ENCODE measurements at regions not wholly inside any gene's neighbourhood (a gene's known extent, or its start where the extent isn't known, plus 50 kb on each side); places are given as distances from the start of the nearest gene placed in this dataset.

- intact Hi-C loops (cut with micrococcal nuclease; ENCODE audit: unreplicated experiment): no loop called here
- ChIA-PET CTCF (ENCODE audit: unreplicated experiment) (no interaction called here), POLR2A (no interaction called here)
- TF ChIP-seq, protein P1, sequence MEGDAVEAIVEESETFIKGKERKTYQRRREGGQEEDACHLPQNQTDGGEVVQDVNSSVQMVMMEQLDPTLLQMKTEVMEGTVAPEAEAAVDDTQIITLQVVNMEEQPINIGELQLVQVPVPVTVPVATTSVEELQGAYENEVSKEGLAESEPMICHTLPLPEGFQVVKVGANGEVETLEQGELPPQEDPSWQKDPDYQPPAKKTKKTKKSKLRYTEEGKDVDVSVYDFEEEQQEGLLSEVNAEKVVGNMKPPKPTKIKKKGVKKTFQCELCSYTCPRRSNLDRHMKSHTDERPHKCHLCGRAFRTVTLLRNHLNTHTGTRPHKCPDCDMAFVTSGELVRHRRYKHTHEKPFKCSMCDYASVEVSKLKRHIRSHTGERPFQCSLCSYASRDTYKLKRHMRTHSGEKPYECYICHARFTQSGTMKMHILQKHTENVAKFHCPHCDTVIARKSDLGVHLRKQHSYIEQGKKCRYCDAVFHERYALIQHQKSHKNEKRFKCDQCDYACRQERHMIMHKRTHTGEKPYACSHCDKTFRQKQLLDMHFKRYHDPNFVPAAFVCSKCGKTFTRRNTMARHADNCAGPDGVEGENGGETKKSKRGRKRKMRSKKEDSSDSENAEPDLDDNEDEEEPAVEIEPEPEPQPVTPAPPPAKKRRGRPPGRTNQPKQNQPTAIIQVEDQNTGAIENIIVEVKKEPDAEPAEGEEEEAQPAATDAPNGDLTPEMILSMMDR (conservative IDR thresholded peaks at IDR 0.05; ENCODE audit: low read length): no peak
- no peak for TF ChIP-seq EZH2phosphoT487 (IDR thresholded peaks at IDR 0.05; ENCODE audit: borderline replicate concordance, low read depth, low read length)
- Histone ChIP-seq H3K9me2 (ENCODE audit: insufficient read depth, low read length) (no peaks in the 10 kb centered on the region), H3K4me2 (ENCODE audit: low read length) (no peak overlapping the region), H3K36me3 (ENCODE audit: insufficient read depth, low read length) (no peaks in the 10 kb centered on the region), H2AFZ (ENCODE audit: low read length) (no peak overlapping the region), H3K27ac (ENCODE audit: low read depth, low read length, poor library complexity, severe bottlenecking) (no peak overlapping the region), H3K4me3 (ENCODE audit: low read depth, low read length, poor library complexity, severe bottlenecking) (no peak overlapping the region), H3K79me2 (ENCODE audit: insufficient read depth, low read depth, low read length) (no peaks in the 10 kb centered on the region), H4K20me1 (ENCODE audit: insufficient read depth, low read length) (no peaks in the 10 kb centered on the region), H3K4me1 (ENCODE audit: insufficient read depth, low read length, poor library complexity, severe bottlenecking) (no peaks in the 10 kb centered on the region), H3K9me3 (ENCODE audit: low read length) (no peaks in the 10 kb centered on the region)
- no TSS peak for BruUV-seq (replicated peaks)
- no peak for DNase-seq (ENCODE audit: low spot score)
These were observed 205.4 kb downstream of the SPATA18 start for GRCh38 chr4:52256522-52256921.

DNA sequence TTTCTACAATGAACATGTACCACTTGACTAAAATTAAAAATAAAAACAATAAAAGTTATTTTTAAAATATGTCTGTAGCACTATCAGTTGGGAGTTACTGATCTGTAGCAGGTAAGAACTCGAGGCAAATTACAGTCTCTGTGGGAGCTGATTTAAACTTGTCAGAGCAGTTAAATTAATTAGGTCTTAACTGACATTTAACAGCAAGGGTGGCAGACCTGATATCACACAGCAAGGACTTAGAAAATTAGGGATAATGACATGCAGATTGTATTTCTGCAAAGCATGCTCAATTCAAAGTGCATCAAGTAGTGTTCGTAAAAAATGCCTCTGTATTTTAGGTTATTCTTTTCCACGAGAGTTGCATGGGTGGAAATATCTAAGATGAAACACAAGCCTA lies 208.9 kb downstream of the SPATA18 start:
- H2AFZ ChIP-seq (ENCODE audit: low read length): no peak overlapping the region
- no peak overlapping the region for H3K4me2 ChIP-seq (ENCODE audit: low read length)
- DNase-seq (ENCODE audit: low spot score): no peak
- H4K20me1 ChIP-seq (ENCODE audit: insufficient read depth, low read length): no peaks in the 10 kb centered on the region
- no peaks in the 10 kb centered on the region for H3K9me3 ChIP-seq (ENCODE audit: low read length)
- no peaks in the 10 kb centered on the region for H3K9me2 ChIP-seq (ENCODE audit: insufficient read depth, low read length)
- H3K27ac ChIP-seq (ENCODE audit: low read depth, low read length, poor library complexity, severe bottlenecking): no peak overlapping the region
- no peaks in the 10 kb centered on the region for H3K36me3 ChIP-seq (ENCODE audit: insufficient read depth, low read length)
- intact Hi-C loops (cut with micrococcal nuclease; ENCODE audit: unreplicated experiment): no loop called here
- no peaks in the 10 kb centered on the region for H3K79me2 ChIP-seq (ENCODE audit: insufficient read depth, low read depth, low read length)
- TF ChIP-seq, protein P1 (conservative IDR thresholded peaks at IDR 0.05; ENCODE audit: low read length): no peak
- no peak for TF ChIP-seq EZH2phosphoT487 (IDR thresholded peaks at IDR 0.05; ENCODE audit: borderline replicate concordance, low read depth, low read length)
- no TSS peak for BruUV-seq (replicated peaks)
- POLR2A ChIA-PET: interaction anchor here (0.6 kb wide), 1 partner anchor 380 kb away, joined by 4 read pairs; no protein-coding TSS in a partner anchor
- no peak overlapping the region for H3K4me3 ChIP-seq (ENCODE audit: low read depth, low read length, poor library complexity, severe bottlenecking)
- H3K4me1 ChIP-seq (ENCODE audit: insufficient read depth, low read length, poor library complexity, severe bottlenecking): no peaks in the 10 kb centered on the region
- CTCF ChIA-PET (ENCODE audit: unreplicated experiment): no interaction called here

GRCh38 chr4:52260514-52261210 lies 209.6 kb downstream of the SPATA18 start:
- Histone ChIP-seq H3K9me2 (ENCODE audit: insufficient read depth, low read length) (no peaks in the 10 kb centered on the region), H4K20me1 (ENCODE audit: insufficient read depth, low read length) (no peaks in the 10 kb centered on the region), H3K4me2 (ENCODE audit: low read length) (no peak overlapping the region), H3K36me3 (ENCODE audit: insufficient read depth, low read length) (no peaks in the 10 kb centered on the region), H2AFZ (ENCODE audit: low read length) (no peak overlapping the region), H3K27ac (ENCODE audit: low read depth, low read length, poor library complexity, severe bottlenecking) (no peak overlapping the region), H3K79me2 (ENCODE audit: insufficient read depth, low read depth, low read length) (no peaks in the 10 kb centered on the region), H3K9me3 (ENCODE audit: low read length) (no peaks in the 10 kb centered on the region), H3K4me3 (ENCODE audit: low read depth, low read length, poor library complexity, severe bottlenecking) (no peak overlapping the region), H3K4me1 (ENCODE audit: insufficient read depth, low read length, poor library complexity, severe bottlenecking) (no peaks in the 10 kb centered on the region)
- CTCF ChIA-PET (ENCODE audit: unreplicated experiment): no interaction called here
- POLR2A ChIA-PET: interaction anchor here (0.6 kb wide), 1 partner anchor 379 kb away, joined by 4 read pairs; no protein-coding TSS in a partner anchor
- BruUV-seq (replicated peaks): no TSS peak
- TF ChIP-seq, protein P1 (conservative IDR thresholded peaks at IDR 0.05; ENCODE audit: low read length): no peak
- no peak for TF ChIP-seq EZH2phosphoT487 (IDR thresholded peaks at IDR 0.05; ENCODE audit: borderline replicate concordance, low read depth, low read length)
- peak; percentile 1 for DNase-seq (ENCODE audit: low spot score)
- intact Hi-C loops (cut with micrococcal nuclease; ENCODE audit: unreplicated experiment): no loop called here
